DMS 273 (cell line): ENCODE measurements at regions not wholly inside any gene's neighbourhood (a gene's known extent, or its start where the extent isn't known, plus 50 kb on each side); places are given as distances from the start of the nearest gene placed in this dataset.
"Not testable (repeated sequence)": the region's sequence is repeated elsewhere in the genome, so short reads cannot be mapped to it uniquely, and the experiment has no call there.

Experiments used
- DNase-seq: peaks from one replicate; lab custom pipeline; 2025; ENCODE audit not compliant: unreplicated experiment; lab: John Stamatoyannopoulos, UW

DNA sequence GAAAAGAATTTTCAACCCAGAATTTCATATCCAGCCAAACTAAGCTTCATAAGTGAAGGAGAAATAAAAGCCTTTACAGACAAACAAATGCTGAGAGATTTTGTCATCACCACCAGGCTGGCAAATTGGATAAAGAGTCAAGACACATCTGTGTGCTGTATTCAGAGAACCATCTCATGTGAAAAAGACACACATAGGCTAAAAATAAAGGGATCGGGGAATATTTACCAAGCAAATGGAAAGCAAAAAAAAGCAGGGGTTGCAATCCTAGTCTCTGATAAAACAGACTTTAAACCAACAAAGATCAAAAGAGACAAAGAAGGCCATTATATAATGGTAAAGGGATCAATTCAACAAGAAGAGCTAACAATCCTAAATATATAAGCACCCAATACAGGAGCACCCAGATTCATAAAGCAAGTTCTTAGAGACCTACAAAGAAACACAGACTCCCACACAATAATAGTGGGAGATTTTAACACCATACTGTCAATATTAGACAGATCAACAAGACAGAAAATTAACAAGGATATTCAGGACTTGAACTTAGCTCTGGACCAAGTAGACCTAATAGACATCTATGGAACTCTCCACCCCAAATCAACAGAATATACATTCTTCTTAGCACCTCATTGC, 55.9 kb upstream of the ACSM6 start:
- DNase-seq, result not testable (repeated sequence)

DNA sequence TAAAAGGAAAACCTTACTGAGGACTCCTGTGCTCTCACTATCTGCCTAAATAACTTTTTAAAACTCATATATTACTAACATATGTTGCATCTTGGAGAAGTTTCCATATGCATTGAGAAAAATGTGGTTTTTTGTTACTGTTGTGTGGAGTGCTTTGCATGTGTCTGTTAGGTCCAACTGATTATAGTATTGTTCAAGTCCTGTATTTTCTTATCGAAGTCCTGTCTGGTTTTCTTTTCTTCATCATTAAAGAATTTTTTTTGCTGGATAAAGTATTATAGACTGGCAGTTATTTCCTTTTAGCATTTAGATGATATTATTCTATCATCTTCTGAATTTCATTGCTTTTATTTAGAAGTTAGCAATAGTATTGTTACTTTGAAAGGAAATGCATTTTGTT, 59.5 kb upstream of the ACSM6 start:
- no peak for DNase-seq

DNA sequence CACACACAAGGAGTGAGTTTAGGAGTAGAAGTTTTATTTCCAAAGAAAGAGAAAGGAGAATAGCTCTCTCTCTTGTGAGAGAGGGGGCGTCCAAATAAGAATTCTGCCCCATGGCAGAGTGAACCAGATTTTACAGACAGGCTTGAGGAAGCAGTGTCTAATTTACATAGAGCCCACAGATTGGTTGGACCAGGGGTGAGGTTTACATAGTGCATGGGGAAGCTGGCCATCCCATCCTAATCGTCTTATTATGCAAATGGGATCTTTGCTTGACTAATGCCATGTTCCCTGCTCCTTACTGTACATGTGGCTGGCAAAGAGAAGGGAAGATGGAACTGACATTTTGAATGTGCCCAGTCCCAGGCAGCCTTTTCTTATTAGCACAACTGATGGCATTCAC, 60.0 kb upstream of the ACSM6 start:
- DNase-seq, result no peak

DNA sequence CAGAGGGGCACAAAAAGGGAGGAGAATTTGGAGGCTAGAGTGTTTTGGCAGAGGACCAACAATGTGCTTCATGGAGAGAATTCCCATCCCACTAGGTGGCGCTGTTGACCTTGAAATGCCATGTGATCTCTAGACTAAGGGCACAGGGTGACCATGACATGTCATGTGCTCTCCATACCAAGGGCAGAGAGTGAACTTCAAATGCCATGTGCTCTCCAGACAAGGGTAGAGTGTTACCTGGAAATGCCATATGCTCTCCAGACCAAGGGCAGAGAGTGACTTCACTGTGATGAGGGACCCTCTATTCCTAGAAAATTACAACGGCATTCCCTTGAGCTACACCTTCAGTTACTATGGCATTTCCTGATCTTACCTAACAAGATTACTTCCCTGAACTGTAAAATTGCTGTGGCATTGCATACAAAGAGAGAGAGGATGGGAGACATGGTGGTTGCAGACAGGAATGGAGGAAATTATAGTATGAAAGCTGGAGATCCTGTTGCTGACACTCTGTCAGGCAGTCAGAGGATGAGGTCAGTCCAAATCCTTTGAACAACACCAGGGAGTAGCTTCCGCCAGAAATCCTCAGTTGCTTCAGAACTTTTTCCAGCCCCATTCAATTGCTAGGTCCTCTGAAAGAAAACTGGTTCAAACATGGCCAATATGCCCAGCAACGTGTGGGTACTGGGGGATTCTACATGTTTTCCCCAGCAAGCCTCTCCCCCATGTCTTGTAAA, 60.9 kb upstream of the ACSM6 start:
- DNase-seq, result peak; percentile 88

DNA sequence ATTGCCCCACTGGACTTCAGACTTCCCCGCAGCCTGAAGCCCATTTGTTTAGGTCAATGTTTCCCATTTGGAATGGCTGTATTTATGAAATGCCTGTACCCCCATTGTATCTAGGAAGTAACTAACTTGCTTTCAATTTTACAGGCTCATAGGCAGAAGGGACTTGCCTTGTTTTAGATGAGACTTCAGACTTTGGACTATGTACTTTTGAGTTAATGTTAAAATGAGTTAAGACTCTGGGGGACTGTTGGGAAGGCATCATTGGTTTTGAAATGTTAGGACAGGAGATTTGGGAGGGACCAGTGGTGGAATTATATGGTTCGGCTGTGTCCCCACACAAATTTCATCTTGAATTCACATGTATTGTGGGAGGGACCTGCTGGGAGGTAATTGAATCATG, 61.1 kb upstream of the CYP2C8 start:
- DNase-seq, result not testable (repeated sequence)

DNA sequence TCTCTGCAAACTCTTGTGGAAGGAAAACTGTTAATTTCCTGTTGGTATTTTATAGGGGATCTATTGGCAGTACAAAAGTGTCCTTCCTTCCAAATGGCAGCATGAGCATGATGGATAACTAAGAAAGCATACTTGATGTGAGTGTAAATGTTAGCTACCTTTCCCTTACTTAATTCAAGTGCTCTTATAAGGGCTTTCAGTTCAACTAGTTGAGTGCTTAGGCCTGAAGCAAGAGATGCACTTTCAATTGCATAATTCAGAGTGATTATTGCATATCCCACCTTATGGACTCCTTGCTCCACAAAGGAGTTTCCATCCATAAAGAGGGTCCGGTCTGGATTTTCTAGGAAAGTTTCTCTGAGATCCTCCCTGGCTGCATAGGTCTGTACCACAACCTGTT, 56.3 kb upstream of the CYP2C8 start:
- no peak for DNase-seq

DNA sequence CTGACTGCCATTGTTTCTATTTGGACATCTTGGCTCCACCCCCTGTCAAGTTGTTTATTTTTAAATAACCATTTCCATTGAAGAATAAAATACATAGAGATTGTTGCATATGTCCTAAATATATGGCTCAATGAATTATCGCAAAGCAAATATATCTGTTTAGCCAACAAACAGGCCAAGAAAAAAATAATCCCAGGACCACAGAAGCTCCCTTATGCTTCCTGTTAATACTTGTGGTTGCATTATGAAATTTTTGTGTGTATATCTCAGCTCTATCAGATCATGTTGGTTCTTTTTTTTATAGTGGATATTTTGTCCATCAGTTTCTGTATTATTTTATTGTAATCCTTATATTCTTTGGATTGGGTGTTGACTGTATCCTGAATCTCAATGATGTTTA, 53.4 kb upstream of the CYP2C8 start:
- DNase-seq, result no peak

DNA sequence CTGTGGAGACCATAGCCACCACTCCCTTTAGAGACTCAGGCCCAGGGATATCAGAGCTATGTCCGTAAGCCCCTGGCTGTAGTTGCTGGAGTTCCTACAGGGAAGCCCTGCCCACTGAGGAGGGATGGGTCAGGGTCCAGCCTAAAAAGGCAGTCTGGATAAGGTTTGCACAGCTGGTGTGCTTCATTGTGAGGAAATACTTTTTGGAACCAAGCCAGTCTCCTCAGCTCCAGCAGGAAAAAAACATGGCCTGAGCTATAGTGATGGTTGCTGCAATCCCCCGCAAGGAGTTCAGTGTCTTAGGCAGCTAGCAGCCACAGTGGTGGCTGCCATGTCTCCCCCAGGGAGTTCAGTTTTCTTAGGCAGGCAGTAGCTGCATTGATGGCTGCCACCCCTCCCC, 52.6 kb upstream of the CYP2C8 start:
- peak; percentile 5 for DNase-seq
